RPMI7951 (cell line): ENCODE measurements at regions not wholly inside any gene's neighbourhood (a gene's known extent, or its start where the extent isn't known, plus 50 kb on each side); places are given as distances from the start of the nearest gene placed in this dataset.
"Not testable (repeated sequence)": the region's sequence is repeated elsewhere in the genome, so short reads cannot be mapped to it uniquely, and the experiment has no call there.

Experiments used
- DNase-seq: peaks from one replicate; pipeline ENCODE4 v3.0.0-alpha.2; 2012; ENCODE audit warnings: low read depth

DNA sequence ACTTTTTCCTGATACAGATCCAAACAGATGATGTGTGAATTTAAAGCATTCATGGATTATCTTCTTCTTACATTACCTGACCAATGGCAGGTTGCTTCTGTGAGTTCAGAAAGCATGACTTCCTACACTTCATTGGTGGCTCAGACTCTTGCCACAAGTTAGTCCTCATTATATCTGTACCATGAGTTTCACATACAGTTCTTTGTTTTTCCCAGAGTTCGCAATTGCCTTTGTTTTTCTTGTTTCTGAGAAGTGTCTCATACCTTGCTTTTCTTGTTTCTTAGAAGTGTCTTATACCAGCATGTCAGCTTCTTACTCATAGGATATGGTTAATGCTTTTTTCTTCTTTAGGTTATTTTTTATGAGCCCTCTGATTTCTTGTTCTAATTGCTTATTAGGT lies 133.8 kb upstream of the TLE3 start:
- no peak for DNase-seq

DNA sequence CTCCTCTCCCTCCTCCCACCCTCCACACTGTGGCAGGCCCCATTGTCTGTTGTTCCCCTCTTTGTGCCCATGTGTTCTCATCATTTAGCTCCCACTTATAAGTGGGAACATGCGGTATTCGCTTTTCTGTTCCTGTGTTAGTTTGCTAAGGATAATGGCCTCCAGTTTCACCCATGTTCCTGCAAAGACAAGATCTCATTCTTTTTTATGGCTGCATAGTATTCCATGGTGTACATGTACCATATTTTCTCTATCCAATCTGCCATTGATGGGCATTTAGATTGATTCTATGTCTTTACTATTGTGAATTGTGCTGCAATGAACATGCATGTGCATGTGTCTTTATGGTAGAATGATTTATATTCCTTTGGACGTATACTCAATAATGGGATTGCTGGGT lies 130.2 kb upstream of the TLE3 start:
- not testable (repeated sequence) for DNase-seq

DNA sequence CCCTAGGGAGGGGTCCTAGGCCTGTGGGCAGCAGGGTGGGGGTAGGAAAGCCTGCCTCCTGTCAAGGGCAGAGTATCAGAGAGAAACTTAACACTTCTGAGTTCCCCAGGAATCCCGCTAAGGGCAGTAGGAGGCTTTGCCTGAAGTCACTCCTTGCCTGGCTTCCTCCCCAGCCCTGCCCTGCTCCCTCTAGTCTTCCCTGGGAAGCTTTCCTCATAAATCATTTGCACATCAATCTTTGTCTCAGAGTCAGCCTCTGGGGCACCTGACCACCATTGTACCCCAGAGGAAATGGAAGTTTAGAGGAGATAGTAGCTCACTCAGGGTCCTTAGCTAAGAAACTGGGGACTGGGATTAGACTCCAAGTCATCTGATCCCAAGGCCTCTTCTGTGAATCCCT lies 129.4 kb upstream of the TLE3 start:
- DNase-seq = no peak

DNA sequence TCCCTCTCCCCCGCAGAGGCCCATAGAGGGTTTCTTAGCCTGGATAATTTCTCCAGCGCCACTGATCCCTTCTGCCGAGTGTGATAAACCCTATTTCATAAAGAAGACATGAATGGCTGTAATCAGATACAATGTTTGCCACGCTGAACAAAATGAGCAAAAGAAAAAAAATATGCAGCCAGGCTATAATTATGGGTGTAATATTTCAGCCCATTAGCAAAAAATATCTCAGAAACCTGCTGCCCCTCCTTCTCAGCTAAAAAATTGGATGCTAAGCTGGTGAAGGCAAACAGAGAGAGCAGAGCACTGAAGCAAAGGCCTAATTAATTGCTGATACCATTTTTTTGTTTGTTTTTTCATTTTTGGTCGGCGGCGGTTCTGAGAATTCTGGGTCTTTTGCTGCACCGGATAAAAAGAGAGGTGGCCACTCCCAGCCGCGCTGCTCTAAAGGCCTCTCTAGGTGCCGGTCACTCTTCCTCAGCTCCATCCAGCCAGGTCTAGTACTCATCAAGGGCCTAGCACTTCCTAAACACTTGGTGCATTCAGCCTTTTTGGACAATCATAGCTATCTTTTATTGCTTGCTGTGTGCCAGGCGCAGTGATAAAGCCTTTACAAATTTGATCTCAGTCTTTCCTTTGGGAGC lies 128.7 kb upstream of the TLE3 start:
- DNase-seq = no peak

DNA sequence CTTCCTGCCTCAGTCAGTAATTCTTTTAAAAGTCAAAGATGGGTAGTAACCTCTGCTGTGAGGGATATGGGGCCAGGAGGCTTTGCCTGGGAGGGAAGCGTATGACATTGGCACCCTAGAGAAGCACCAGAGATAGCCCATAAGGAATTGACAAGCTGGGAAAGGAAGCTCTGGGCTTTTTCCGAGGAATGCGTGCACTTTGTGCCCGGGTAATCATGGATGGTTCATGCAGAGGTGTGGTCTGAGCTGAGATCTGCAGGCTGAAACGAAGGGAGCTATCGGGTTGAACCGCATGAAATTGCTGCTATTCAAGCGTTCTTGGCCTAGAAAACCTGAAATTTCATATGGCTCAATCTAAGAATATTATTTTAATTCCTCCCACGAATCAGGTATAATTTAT lies 127.7 kb upstream of the TLE3 start:
- DNase-seq = no peak

DNA sequence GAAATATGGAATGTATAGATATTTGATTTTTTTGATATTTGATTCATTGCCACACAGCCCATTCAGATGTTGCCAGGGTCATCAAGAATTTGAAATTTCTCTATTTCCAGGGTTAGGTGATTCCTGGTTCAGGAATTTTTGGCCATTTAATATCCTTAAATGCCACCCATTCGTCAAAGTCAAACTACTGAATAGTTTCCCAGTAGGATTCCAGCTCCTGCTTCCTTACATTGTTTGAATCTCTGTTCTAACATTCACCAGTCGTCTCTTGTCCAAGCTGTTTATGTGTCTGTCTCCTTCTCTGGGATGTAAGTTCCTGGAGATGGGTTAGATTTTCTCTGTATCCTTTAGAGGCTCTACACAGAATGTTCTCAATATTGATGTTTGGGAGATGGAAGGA lies 124.9 kb upstream of the TLE3 start:
- DNase-seq = no peak

DNA sequence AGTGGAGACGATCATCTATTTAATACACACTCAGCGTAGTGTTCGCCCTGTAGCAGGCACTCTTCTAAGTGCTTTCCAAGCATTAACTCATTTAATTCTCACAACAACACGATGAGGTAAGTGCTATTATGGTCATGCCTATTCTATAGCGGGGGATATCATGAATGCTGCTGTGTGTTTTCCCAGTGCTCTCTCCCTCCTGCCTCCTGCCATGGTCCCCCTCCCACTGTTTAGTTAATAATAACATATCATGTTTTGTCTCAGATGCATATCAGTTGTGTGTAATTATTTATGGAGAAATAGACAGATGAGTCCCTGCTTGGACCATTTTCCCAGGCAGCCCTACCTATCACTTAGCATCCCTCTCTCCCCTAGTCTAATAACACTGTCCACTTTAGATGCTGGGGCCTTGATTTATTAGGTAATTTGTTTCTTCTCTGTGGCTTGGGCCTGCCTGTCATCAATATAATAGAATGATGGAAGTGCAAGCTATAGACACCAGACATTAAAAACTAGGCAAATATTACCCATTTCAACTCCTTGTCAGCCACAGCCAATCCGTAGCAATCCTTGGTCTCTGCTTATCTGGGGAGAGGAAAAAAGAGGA lies 122.9 kb upstream of the TLE3 start:
- no peak for DNase-seq

DNA sequence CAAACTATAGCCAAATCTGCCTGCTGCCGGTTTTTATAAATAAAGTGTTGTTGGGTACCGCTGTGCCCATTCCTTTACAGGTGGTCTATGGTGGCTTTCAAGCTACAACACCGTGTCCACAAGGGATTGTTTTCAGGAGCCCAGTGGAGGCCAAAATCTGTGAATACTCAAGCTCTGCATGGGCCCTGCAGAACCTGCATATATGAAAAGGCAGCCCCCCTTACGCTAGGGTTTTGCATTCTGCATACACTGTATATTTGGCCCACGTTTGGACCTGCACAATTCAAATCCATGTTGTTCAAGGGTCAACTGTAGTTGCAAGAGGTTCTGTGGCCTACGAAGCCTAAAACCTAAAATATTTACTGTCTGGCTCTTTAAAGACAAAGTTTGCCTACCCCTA lies 122.2 kb upstream of the TLE3 start:
- no peak for DNase-seq

DNA sequence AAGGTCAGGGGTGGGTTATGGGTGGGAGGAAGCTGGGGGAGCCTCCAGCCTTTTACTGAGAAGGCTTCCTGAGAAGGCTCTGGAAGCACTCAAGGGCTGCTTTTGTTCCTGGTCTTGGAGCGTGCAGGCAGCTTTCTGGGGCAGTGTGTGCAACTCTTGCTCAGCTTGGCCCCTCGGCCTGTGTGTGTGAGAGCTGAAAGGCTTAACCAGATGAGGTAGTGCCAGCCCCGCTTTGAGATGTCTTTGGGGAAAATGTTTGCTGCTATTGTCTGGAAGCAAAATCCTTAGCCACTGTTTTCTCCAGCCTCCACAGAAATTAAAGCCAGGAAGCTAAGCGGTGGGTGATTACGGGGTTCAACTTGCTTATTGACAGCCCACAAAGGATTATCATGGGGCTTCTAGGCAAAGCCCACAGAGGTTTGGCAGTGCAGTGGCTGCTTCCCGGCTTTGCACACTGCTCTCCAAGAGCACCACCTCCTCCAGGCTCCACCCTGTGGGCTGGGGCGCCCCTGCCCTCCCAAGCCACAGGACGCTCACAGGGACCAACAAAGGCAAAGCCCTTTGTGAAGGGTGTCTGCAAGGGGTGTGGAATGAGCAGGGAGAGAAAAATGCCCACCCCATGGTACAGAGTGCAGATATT lies 121.7 kb upstream of the TLE3 start:
- DNase-seq = no peak

DNA sequence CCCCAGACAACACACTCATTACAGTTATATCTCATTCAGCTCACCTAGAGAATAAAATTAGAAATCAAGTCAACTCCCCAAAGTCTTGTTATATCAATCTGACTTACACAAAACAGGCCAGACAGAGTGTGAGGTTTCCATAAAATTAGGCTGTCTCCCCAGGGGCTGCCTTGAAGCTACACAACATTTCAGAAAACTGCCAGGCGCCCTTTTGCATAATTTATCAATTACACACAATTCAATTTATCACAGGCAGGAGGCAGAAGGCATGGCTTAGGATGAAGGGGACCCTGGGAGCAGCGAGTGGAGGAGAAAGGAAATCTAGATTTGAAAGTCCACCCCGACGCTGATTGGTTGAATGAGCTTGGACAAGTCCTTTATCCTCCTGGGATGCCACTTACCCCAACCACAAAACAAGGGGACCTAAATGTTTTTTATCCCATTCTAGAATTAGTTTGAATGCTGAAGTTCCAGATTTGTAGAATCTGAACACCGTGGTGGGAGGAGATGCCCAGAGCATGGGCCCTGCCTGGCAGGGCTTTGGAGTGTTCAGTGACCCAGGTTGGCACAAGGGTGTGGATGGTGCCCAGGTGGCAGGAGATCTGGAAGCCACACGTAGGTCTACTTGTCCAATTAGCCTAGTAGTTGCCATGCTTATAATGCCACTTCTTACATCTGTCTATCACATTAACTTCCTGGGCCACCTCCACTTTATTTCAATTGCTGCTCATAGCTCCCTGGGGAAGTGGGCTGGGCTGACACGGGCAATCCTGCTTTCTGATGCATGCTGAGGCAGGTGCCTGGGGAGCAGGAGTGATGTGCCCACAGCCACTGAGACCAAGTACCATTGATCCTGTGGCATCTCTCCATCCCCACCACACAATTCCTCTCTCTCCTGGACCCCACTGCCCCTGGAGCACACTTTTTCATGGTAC lies 119.8 kb upstream of the TLE3 start:
- DNase-seq = no peak

DNA sequence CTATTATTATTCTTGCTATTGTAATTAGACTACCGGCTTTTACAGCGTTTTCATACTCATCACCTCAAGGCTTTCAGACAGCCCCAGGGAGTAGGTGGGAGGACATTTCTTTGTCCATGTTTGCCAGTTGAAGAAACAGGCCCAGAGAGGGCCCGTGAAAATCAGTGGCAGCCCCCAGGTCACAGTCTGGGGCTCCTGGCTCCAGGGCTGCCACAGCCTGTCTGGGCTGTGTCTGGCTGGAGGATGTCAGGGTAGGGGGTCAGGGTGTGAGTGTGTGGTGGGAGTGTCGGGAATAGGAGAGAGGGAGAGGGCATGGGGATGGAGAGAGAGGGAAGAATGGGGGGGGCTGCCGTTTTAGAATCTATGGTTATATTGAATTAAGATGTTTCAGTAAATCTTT lies 118.2 kb upstream of the TLE3 start:
- DNase-seq = no peak

DNA sequence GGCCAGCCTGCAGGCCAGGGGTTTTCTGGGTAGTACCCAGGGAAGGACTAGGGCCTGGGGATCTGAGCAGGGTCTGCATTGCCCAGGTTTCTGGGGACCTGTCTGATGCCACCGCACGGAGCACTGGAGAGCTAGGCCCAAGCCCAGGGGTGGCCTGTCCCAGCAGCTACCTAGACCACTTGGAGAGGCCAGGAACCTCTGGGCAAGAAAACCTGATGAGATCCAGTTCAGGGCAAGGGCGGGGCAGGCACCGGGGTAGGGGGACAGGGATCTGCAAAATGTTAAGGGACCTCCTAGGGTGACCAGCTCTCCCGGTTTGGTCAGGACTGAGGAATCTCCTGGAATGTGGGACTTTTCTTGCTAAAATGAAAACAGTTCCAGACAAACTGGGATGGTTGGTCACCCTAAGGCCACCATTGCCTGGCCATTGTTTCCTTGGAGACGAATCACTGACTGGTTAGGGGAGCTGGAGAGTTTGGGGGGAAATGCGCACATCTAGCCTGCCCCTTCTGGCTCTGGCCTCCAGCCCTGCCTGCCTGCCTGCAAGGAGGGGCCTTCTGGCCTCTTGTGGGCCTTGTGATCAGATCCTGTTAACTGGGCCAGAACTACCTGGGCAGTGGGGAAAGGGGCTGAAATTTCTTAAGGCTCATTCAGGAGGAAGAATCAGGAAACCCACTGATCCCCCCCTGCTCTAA lies 117.4 kb upstream of the TLE3 start:
- DNase-seq = no peak

DNA sequence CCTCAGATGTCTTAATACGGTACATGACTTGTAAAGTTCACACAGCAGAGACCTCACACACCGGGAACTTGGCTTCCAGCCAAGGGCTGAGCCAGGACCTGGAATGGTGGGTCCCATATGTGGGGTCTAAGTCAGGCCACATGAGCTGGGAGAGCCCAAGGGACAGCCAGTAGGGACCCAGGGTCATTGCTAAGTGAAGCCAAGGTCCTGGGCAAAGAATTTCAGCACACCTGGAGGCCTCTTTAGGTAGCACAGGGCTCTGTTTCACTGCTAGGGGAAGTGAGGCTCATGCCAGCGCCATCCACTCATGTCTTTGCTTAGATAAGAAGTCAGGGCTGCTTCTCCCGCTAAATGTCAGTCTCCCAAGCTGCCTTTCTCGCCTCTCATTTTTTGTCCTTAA lies 116.6 kb upstream of the TLE3 start:
- DNase-seq = no peak

DNA sequence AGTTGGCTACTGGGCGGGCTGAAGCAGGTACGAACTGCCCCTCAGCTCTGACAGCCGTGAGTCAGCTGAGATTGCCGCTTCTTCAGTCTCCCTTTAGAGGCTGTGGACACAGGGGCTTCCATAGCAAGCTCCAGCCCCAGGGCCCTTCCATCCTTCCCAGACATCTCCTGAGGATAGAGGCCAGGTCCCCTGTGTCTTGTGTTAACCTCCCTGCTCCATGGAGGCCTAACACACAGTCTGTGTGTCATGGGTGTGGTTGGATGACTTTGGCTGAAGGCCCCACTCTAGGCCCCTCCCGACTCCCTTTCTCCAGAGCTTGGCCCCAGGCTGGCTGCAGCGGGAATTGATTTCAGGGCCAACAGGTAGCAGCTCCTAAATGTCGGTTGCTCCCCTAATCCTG lies 116.1 kb upstream of the TLE3 start:
- no peak for DNase-seq

DNA sequence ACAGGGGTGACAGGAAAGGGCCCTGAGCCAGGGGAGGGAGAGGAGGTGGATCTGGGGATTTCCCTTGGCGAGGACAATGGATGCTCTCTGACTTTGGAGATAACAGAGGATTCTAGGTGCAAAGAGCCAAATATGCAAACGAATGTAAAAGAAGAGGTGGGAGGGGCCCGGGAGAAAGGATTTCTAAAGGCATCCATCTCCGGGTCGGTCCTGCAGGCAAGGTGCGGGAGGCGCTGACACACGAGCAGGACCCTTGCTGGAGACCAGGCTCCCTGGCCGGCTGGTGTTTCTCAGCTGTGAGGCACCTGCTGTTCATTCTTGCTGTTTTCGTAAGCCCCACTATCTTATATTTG lies 115.2 kb upstream of the TLE3 start:
- DNase-seq = no peak

DNA sequence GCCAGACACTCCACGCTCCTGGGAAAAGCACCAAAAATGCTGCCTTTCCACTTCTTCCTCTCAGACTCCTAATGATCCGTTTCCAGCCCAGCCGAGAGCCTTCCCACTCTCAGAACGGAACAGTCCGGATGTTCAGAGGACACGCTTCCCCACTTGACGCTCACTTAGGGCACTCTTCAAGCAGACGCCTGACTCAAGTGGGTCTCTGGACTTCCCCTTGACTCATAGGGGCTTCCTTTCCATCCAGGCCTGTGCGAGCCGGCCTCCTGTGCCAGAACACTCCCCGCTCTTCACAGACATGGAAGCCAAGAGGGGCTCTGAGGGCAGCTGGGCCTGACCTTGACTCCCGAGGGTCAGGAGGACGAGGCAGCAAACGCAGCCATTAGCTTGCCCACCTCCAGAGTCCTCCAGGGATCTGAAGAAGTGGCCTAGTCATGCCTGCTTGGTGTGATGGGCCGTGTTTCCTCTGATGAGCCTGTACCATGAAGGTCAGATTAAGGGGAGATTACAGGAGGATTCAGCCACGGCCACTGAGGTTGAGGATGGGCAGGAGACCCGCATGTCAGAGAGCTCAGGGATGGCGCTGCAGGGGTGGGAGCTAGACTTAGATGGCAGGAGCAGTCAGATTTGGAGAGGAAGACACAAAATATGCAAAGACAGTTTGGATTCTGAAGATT lies 114.7 kb upstream of the TLE3 start:
- DNase-seq = no peak

DNA sequence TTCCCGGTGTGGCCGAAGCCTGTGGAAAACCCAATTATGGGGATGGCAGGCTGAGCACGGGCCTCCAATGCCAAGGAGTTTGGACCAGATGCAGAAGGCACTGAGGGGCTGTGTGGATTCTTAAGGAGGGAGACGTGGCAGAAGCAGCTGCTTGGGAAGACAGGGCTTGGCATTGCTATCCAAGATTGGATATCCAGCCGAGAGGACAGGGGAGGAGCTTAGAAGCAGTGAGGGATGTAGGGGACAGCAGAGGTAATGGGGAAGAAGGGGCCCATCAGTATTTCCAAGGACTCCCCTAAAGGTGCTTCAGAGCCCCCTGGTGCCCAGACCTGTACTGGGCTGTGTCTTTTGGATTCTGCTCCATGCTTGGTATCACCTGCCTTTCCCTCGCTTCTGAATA lies 112.8 kb upstream of the TLE3 start:
- no peak for DNase-seq

DNA sequence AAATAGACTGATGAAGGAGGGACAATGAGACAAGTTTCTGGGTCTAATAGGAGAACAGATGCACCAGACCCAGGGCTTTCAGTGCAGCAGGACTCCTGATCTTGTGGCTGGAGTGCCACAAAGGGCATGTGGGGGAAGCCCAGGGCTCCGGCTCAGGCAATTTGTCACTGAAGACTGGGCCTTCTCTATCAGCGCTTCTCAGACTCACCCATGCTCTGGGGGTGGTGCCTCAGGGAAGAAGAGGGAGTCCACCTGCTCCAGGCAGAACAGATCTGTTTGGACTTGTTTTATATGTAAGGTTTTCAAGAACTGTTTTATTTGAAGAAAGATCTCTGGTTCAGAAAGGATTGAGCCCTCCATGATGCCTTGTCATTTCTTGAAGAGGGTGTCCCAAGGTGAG lies 112.4 kb upstream of the TLE3 start:
- DNase-seq = no peak

DNA sequence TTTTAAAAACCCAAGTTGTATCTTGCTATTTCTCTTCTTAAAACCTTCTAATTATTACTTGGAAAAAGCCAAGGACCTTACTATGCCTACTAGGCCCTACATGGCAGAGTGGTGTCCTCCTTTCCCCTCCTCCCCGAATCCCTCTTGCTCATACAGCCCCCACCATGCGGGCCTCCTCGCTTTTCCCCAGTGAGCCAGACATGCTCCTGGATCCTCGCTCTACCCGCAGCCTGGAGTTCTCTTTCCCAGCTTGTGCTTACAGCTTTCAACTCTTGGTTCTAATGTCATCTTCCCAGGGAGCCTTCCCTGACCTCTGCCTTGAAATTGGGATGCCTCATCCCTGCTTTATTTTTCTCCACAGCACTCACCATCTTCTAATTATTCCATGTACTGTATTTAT lies 111.8 kb upstream of the TLE3 start:
- DNase-seq = no peak

DNA sequence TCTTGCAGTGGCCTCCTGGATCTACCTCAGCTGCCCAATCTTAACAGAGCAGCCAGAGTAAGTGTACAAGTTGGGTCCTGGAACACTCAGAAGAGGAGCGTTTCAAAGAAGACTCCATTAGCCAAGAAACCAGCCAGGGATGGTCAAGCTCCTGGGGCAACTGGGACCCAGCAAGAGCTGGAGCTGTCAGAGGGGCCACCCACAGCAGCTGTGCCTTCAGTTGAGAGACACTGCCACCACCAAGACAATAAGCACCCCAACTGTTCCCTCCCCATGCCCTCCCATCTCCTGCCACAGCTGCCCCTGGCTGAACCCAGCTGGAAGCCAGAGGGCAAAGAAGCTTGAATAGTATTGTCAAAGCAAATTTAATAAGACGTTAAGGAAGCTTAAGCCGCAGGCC lies 110.6 kb upstream of the TLE3 start:
- DNase-seq = no peak

DNA sequence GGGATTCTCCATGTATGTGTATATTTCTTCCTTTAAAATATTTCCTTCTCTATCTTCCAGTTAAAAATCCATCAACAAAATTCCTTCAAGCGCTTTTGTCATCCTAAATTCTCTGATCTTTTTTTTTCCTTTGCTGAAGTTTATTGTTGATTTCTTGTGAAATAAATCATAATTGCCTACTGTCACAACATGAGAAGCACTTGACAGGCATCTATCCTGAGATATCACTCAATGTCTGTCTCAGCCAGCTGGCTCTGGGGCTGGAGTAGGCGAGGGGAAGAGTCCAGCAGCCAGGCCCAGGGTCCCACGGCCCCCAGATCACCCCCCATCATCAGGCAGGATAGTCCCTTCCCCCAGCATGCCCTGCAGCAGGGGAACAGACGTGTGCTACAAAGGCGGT lies 109.0 kb upstream of the TLE3 start:
- DNase-seq = no peak

DNA sequence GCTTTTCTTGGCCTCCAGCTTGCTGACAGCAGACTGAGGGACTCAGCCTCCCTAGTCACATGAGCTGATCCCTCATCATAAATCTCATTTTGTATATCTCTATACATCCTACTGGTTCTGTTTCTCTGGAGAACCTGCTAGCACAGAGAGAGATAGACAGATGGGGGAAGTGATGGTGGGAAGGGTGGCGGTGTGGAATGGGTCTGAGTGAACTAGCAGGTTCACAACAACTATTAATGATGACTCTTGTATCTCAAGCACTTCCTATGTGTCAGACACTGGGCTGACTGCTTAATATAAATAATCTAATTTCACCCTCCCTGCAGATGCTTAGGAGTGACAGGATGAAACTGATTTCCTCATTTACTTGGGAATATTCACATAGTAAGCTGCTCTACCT lies 106.9 kb upstream of the TLE3 start:
- DNase-seq = no peak
